SK-N-MC (cell line): ENCODE measurements at regions not wholly inside any gene's neighbourhood (a gene's known extent, or its start where the extent isn't known, plus 50 kb on each side); places are given as distances from the start of the nearest gene placed in this dataset.

Experiments
- EZH2 ChIP-seq: fragments of 200-600 bp; sonication (generic); IDR thresholded peaks from one replicate; pipeline ENCODE4 v1.6.1; 2017; ENCODE audit warnings: antibody characterized with exemption
- FOXP2 ChIP-seq: optimal IDR thresholded peaks from 2 replicates; pipeline ENCODE3; 2011; ENCODE audit warnings: mild to moderate bottlenecking, moderate library complexity; ENCODE audit not compliant: insufficient read depth; ENCODE audit errors: extremely low read length, control extremely low read depth
- POLR2AphosphoS5 ChIP-seq: IDR thresholded peaks from 2 replicates; pipeline ENCODE4 v1.6.1; 2012; ENCODE audit warnings: mild to moderate bottlenecking, low read depth, low read length, borderline replicate concordance

DNA sequence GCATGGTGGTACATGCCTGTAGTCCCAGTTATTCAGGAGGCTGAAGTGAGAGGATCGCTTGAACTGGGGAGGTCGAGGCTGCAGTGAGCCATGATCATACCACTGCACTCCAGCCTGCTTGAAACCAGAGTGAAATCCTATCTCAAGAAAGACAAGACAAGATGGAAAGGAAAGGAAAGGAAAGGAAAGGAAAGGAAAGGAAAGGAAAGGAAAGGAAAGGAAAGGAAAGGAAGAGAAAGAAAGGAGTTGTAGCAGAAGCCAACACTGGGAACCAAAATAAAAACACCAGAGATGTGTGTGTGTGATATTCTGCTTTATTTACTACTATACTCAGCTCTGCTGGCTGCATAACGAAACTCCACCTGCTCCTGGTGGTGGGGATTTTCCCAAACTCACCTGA is 115.3 kb downstream of the DRD1 start:
- TF ChIP-seq EZH2 = no peak
- TF ChIP-seq POLR2AphosphoS5 = no peak
- no peak for TF ChIP-seq FOXP2
